Neuronal stem cell (in vitro differentiated cells): ENCODE measurements at regions not wholly inside any gene's neighbourhood (a gene's known extent, or its start where the extent isn't known, plus 50 kb on each side); places are given as distances from the start of the nearest gene placed in this dataset.

Experiments used
- DNase-seq: peaks from one replicate; pipeline ENCODE4 v3.0.0-alpha.2; 2013; ENCODE audit warnings: low spot score
- H2AFZ ChIP-seq: one replicate; pipeline ENCODE4 v1.6.1; 2013; ENCODE audit warnings: mild to moderate bottlenecking, low read length, inconsistent platforms
- H2AK5ac ChIP-seq: 2 replicates; pipeline ENCODE4 v1.6.1; 2013; ENCODE audit warnings: low read depth, mild to moderate bottlenecking, inconsistent platforms, low read length, moderate library complexity, mixed read lengths
- H2BK120ac ChIP-seq: 2 replicates; pipeline ENCODE4 v1.6.1; 2013; ENCODE audit warnings: low read depth, mild to moderate bottlenecking, inconsistent platforms, low read length, moderate library complexity, mixed read lengths
- H2BK12ac ChIP-seq: one replicate; pipeline ENCODE4 v1.6.1; 2013; ENCODE audit warnings: low read length, inconsistent platforms
- H2BK15ac ChIP-seq: 2 replicates; pipeline ENCODE4 v1.6.1; 2013; ENCODE audit warnings: mild to moderate bottlenecking, low read length, inconsistent platforms, mixed read lengths
- H2BK5ac ChIP-seq: one replicate; pipeline ENCODE4 v1.6.1; 2013; ENCODE audit warnings: inconsistent platforms, mild to moderate bottlenecking, low read length, moderate library complexity
- H3K14ac ChIP-seq: one replicate; pipeline ENCODE4 v1.6.1; 2013; ENCODE audit warnings: low read length, inconsistent platforms
- H3K18ac ChIP-seq: 2 replicates; pipeline ENCODE4 v1.6.1; 2013; ENCODE audit warnings: low read length, inconsistent platforms
- H3K23ac ChIP-seq: 2 replicates; pipeline ENCODE4 v1.6.1; 2013; ENCODE audit warnings: low read depth, mild to moderate bottlenecking, mixed read lengths, low read length, inconsistent platforms; ENCODE audit not compliant: poor library complexity
- H3K27ac ChIP-seq: replicated peaks from 3 replicates; pipeline ENCODE4 v1.5.1; 2013; ENCODE audit warnings: low read length, inconsistent platforms
- H3K27me3 ChIP-seq, 3 experiments: 2 replicates each; pipeline ENCODE4 v1.6.1; 2013; ENCODE audit warnings: low read length in 3 of 3, mild to moderate bottlenecking in 2 of 3, inconsistent platforms in 1 of 3, low read depth in 1 of 3, mixed read lengths in 1 of 3, moderate library complexity in 1 of 3; ENCODE audit not compliant: control insufficient read depth in 3 of 3, insufficient read depth in 3 of 3
- H3K36me3 ChIP-seq, 2 donors: replicated peaks in 1 of 2; 2 replicates each; pipeline ENCODE4 v1.6.1; 2013; ENCODE audit warnings: low read length in 2 of 2; ENCODE audit not compliant: control insufficient read depth in 2 of 2, insufficient read depth in 2 of 2
- H3K4ac ChIP-seq: 2 replicates; pipeline ENCODE4 v1.6.1; 2013; ENCODE audit warnings: inconsistent platforms, mild to moderate bottlenecking, low read length, moderate library complexity
- H3K4me1 ChIP-seq, 2 donors: 1 replicate in 1 of 2; 2 replicates in 1 of 2; pipeline ENCODE4 v1.6.1; 2013; ENCODE audit warnings: low read length in 2 of 2, low read depth in 1 of 2; ENCODE audit not compliant: control insufficient read depth in 2 of 2, insufficient read depth in 1 of 2
- H3K4me2 ChIP-seq: one replicate; pipeline ENCODE4 v1.6.1; 2013; ENCODE audit warnings: mild to moderate bottlenecking, low read length, inconsistent platforms; ENCODE audit not compliant: insufficient read depth, poor library complexity, severe bottlenecking
- H3K4me3 ChIP-seq, 2 donors: 2 replicates each; pipeline ENCODE4 v1.5.1; 2013; ENCODE audit warnings: low read length in 2 of 2, mild to moderate bottlenecking in 2 of 2, inconsistent platforms in 1 of 2, moderate library complexity in 1 of 2
- H3K79me1 ChIP-seq: one replicate; pipeline ENCODE4 v1.6.1; 2013; ENCODE audit warnings: low read depth, mild to moderate bottlenecking, inconsistent platforms, low read length, moderate library complexity
- H3K9ac ChIP-seq: one replicate; pipeline ENCODE4 v1.6.1; 2013; ENCODE audit warnings: mild to moderate bottlenecking, low read depth, low read length, inconsistent platforms; ENCODE audit not compliant: poor library complexity
- H3K9me3 ChIP-seq, 2 donors: replicated peaks in 1 of 2; 2 replicates each; pipeline versions ENCODE3 to v1.6.1; 2013; ENCODE audit warnings: low read length in 2 of 2, mild to moderate bottlenecking in 2 of 2, inconsistent platforms in 1 of 2, low read depth in 1 of 2, mixed read lengths in 1 of 2, moderate library complexity in 1 of 2; ENCODE audit not compliant: control insufficient read depth in 2 of 2, insufficient read depth in 1 of 2
- H4K8ac ChIP-seq: one replicate; pipeline ENCODE4 v1.6.1; 2013; ENCODE audit warnings: low read depth, mild to moderate bottlenecking, inconsistent platforms, low read length, moderate library complexity
- H4K91ac ChIP-seq: one replicate; pipeline ENCODE4 v1.6.1; 2013; ENCODE audit warnings: low read length, low read depth, mild to moderate bottlenecking, inconsistent platforms; ENCODE audit not compliant: poor library complexity
- WGBS, 2 donors: extraction: QIAGEN DNeasy Blood & Tissue Kit; methylation state at CpG; one replicate each; pipeline ENCODE4 v1.1.7; 2013; ENCODE audit warnings: missing lambda C conversion rate in 2 of 2, mixed read lengths in 1 of 2; ENCODE audit not compliant: insufficient read length in 2 of 2, insufficient replicate concordance in 1 of 2; ENCODE audit errors: extremely low coverage in 2 of 2; 5-methylcytosine and 5-hydroxymethylcytosine counted together

DNA sequence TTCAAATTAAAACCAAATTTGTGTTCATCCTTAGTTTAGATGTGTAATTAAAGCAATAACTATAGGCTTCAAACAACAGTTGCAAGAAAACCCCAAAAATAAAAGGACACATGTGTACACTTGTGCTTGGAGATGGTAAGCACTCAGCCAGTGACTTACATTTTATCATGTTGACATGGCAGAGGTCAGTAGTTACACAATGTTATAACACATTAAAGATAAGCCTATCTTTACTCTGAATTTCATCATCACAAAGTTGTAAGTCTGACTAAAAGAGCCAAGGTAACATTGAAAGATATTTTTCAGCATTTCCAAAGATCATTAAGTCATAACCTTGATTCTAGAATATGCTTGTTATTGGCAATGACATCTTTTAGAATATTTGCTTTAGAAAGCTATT, 98.5 kb upstream of the PNPLA4 start:
- no peak overlapping the region for H2BK5ac ChIP-seq
- H3K23ac ChIP-seq, result no peak overlapping the region
- H2AK5ac ChIP-seq, result no peak overlapping the region
- no peak overlapping the region for H2BK120ac ChIP-seq
- H3K4me2 ChIP-seq, result no peak overlapping the region
- no peak overlapping the region for H2AFZ ChIP-seq
- H4K8ac ChIP-seq, result no peak overlapping the region
- no peak overlapping the region for H4K91ac ChIP-seq
- no peaks in the 10 kb centered on the region for H3K27me3 ChIP-seq
- no peak overlapping the region for H2BK12ac ChIP-seq
- no peak overlapping the region for H3K9ac ChIP-seq
- H3K9me3 ChIP-seq, result no peaks in the 10 kb centered on the region
- H3K4ac ChIP-seq, result no peak overlapping the region
- H3K27ac ChIP-seq, result no peak overlapping the region
- no peaks in the 10 kb centered on the region for H3K36me3 ChIP-seq
- peaks cover 0 to 1% of the 10 kb centered on the region in 2 donors for H3K4me1 ChIP-seq
- H3K4me3 ChIP-seq, result no peak overlapping the region
- no peak overlapping the region for H3K14ac ChIP-seq
- H3K79me1 ChIP-seq, result no peaks in the 10 kb centered on the region
- no peak for DNase-seq
- no peak overlapping the region for H3K18ac ChIP-seq
- H2BK15ac ChIP-seq, result no peak overlapping the region

DNA sequence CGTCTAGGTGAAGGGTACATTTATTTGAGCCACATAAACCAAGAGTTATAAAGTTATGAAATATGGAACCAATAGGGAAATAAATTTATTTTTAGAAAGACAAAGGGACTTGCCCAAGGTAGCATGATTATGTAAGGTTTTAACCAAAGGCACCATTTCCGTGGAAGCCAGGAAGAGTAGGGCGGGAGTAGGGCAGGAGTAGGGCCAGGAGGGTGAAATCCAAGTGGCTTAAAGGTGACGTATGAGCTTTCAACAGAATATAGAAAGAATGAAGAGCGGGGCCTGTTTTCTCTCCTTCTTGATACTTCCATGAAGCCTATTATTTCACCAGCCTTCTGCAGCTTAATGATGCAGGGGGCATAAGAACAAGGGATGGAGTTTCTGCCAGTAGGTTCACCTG, 91.7 kb upstream of the PNPLA4 start:
- Histone ChIP-seq H2BK5ac (no peak overlapping the region), H2BK15ac (no peak overlapping the region), H3K79me1 (no peaks in the 10 kb centered on the region), H3K9me3 (no peaks in the 10 kb centered on the region), H3K4me1 (no peaks in the 10 kb centered on the region), H3K4ac (no peak overlapping the region), H3K27ac (no peak overlapping the region), H4K91ac (no peak overlapping the region), H3K4me3 (no peak overlapping the region), H2BK12ac (no peak overlapping the region), H3K9ac (no peak overlapping the region), H4K8ac (no peak overlapping the region), H3K23ac (no peak overlapping the region), H3K18ac (no peak overlapping the region), H3K14ac (no peak overlapping the region), H3K27me3 (no peaks in the 10 kb centered on the region), H2BK120ac (no peak overlapping the region), H2AK5ac (no peak overlapping the region), H3K36me3 (no peaks in the 10 kb centered on the region), H2AFZ (no peak overlapping the region), H3K4me2 (no peak overlapping the region)
- WGBS, 2 donors, result no CpG with 5 or more reads among the region's 5 CpGs
- DNase-seq, result no peak

DNA sequence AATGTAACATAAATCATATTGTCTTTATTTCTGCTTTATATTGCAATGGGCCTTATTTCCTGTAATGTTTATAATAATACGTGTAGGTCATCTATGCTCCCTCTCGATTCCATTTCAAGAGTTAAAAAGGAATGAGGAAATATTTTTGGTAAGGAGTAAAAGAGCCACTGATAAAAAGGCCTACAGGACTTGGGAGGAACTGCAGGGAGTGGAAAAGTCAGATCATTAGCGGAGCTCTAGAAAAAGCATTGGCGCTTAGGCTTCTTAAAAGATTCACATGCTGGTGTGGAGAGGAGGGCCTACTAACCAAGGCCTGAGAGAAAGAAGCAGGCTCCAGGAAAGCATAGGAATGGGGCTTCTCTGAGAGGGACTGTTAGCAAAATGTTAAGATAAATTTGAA, 82.9 kb upstream of the PNPLA4 start:
- Histone ChIP-seq H2AFZ (no peak overlapping the region), H3K9ac (no peak overlapping the region), H4K91ac (no peak overlapping the region), H2BK12ac (no peak overlapping the region), H2BK5ac (no peak overlapping the region), H3K9me3 (no peaks in the 10 kb centered on the region), H2BK120ac (no peak overlapping the region), H4K8ac (no peak overlapping the region), H3K4ac (no peak overlapping the region), H3K4me3 (no peak overlapping the region), H2AK5ac (no peak overlapping the region), H3K36me3 (no peaks in the 10 kb centered on the region), H3K4me1 (no peaks in the 10 kb centered on the region), H3K79me1 (no peaks in the 10 kb centered on the region), H3K4me2 (no peak overlapping the region), H3K18ac (no peak overlapping the region), H2BK15ac (no peak overlapping the region), H3K27me3 (no peaks in the 10 kb centered on the region), H3K23ac (no peak overlapping the region), H3K27ac (no peak overlapping the region), H3K14ac (no peak overlapping the region)
- DNase-seq, result no peak
- WGBS, 2 donors, result no CpG with 5 or more reads among the region's 4 CpGs

DNA sequence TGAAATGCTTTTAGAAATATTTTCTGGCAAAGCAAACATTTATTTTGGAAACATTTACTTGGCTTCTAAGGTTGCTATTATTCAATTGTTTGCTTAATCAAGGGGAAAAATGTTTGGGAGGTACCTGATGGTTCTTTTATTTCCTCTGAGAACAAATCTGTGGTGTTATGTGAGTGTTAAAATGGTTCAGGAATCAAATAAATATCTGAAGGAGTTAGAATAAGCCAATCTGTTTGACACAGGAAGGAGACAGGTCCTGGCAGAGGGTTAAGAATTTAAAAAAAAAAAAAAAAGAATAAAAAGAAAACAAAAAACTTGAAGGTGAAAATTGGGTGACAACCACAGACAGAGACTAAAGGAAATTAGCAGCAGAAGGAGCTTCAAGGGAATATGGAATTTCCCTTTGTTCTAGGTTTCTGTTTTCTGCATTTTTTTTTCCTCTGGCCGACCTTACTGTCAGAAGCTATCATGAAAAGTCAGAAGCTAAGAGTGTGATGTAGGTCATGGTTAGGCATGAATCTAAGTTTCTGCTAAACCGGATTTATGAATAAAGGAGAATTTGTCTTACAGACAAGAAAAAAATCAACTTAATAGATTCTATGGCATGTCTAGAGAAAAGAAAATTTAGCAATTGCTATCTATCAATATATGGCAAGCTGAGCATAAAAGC, 78.6 kb upstream of the PNPLA4 start:
- Histone ChIP-seq H3K14ac (no peak overlapping the region), H4K91ac (no peak overlapping the region), H3K9ac (no peak overlapping the region), H3K9me3 (no peaks in the 10 kb centered on the region), H2AK5ac (no peak overlapping the region), H2BK120ac (no peak overlapping the region), H3K4me1 (no peaks in the 10 kb centered on the region), H3K79me1 (no peaks in the 10 kb centered on the region), H3K4me3 (no peak overlapping the region), H4K8ac (no peak overlapping the region), H2BK12ac (no peak overlapping the region), H2AFZ (no peak overlapping the region), H3K23ac (no peak overlapping the region), H3K27ac (no peak overlapping the region), H3K36me3 (no peaks in the 10 kb centered on the region), H3K4ac (no peak overlapping the region), H3K27me3 (no peaks in the 10 kb centered on the region), H2BK5ac (no peak overlapping the region), H2BK15ac (no peak overlapping the region), H3K4me2 (no peak overlapping the region), H3K18ac (no peak overlapping the region)
- DNase-seq, result no peak
- WGBS, 2 donors, result no CpG with 5 or more reads among the region's 2 CpGs
